Caco-2 (cell line): ENCODE measurements at regions not wholly inside any gene's neighbourhood (a gene's known extent, or its start where the extent isn't known, plus 50 kb on each side); places are given as distances from the start of the nearest gene placed in this dataset.

Experiments
- BruUV-seq: library from RNA; stranded (reverse); fragments of 400-500 nt; replicated peaks from 2 replicates; lab custom pipeline; 2021; lab: Mats Ljungman, UMichigan
- CTCF ChIA-PET: fragments of 300-600 bp; sonication (Branson Sonifier 250); formaldehyde crosslinking; loops from one replicate; lab custom pipeline; 2022; ENCODE audit warnings: antibody characterized with exemption; lab: Charles Lee
- POLR2A ChIA-PET: fragments of 300-600 bp; sonication (Branson Sonifier 250); formaldehyde crosslinking; loops from one replicate; lab custom pipeline; 2022; ENCODE audit warnings: antibody characterized with exemption; lab: Charles Lee
- DNase-seq, 2 experiments: peaks; one replicate each; pipeline versions ENCODE4 v3.0.0 to v3.0.0-alpha.2; 2020 to 2022
- H3K27me3 ChIP-seq: replicated peaks from 2 replicates; pipeline ENCODE4 v1.6.0; 2011; ENCODE audit warnings: low read length; ENCODE audit not compliant: control insufficient read depth, insufficient read depth
- H3K36me3 ChIP-seq: 2 replicates; pipeline ENCODE4 v1.5.1; 2011; ENCODE audit warnings: low read length; ENCODE audit not compliant: control insufficient read depth, insufficient read depth
- H3K4me1 ChIP-seq: fragments of 250-450 bp; sonication (Bioruptor Pico); 2 replicates; pipeline ENCODE4 v1.5.1; 2020; ENCODE audit warnings: mild to moderate bottlenecking
- H3K4me3 ChIP-seq: 2 replicates; pipeline ENCODE4 v1.5.1; 2011; ENCODE audit warnings: low read depth, mild to moderate bottlenecking, control low read depth, low read length
- H3K9me3 ChIP-seq: fragments of 250-450 bp; sonication (Bioruptor Pico); 2 replicates; pipeline ENCODE4 v1.5.1; 2020; ENCODE audit warnings: mild to moderate bottlenecking, moderate library complexity
- H3K27ac Mint-ChIP-seq: one replicate; pipeline ENCODE4 v1.8.0; 2022; ENCODE audit warnings: mixed read lengths; ENCODE audit not compliant: unreplicated experiment
- H3K27me3 Mint-ChIP-seq: one replicate; pipeline ENCODE4 v1.8.0; 2022; ENCODE audit warnings: mixed read lengths; ENCODE audit not compliant: insufficient read depth, unreplicated experiment
- H3K36me3 Mint-ChIP-seq: one replicate; pipeline ENCODE4 v1.8.0; 2022; ENCODE audit warnings: mild to moderate bottlenecking, mixed read lengths; ENCODE audit not compliant: insufficient read depth, unreplicated experiment
- H3K4me1 Mint-ChIP-seq: one replicate; pipeline ENCODE4 v1.8.0; 2022; ENCODE audit warnings: low read depth, mixed read lengths; ENCODE audit not compliant: unreplicated experiment
- H3K4me3 Mint-ChIP-seq: one replicate; pipeline ENCODE4 v1.8.0; 2022; ENCODE audit warnings: mild to moderate bottlenecking, moderate library complexity, mixed read lengths; ENCODE audit not compliant: unreplicated experiment
- H3K9me3 Mint-ChIP-seq: one replicate; pipeline ENCODE4 v1.8.0; 2022; ENCODE audit warnings: mixed read lengths; ENCODE audit not compliant: unreplicated experiment
- intact Hi-C: fragments of 100-400 bp; cut with micrococcal nuclease; formaldehyde crosslinking; loops from one replicate; pipeline ENCODE4 v1.10.0; 2022; ENCODE audit not compliant: unreplicated experiment
- TF ChIP-seq, protein P1 (sequence below), 2 experiments: fragments of 200-600 bp in 1 of 2; IDR thresholded peaks; 1 replicate in 1 of 2; 2 replicates in 1 of 2; pipeline versions ENCODE4 v1.5.1 to v1.8.0; 2011 to 2022; ENCODE audit warnings: antibody characterized with exemption in 1 of 2, control low read depth in 1 of 2, inconsistent platforms in 1 of 2, low read depth in 1 of 2, low read length in 1 of 2, mild to moderate bottlenecking in 1 of 2, moderate library complexity in 1 of 2; ENCODE audit not compliant: insufficient read depth in 1 of 2, severe bottlenecking in 1 of 2, unreplicated experiment in 1 of 2

DNA sequence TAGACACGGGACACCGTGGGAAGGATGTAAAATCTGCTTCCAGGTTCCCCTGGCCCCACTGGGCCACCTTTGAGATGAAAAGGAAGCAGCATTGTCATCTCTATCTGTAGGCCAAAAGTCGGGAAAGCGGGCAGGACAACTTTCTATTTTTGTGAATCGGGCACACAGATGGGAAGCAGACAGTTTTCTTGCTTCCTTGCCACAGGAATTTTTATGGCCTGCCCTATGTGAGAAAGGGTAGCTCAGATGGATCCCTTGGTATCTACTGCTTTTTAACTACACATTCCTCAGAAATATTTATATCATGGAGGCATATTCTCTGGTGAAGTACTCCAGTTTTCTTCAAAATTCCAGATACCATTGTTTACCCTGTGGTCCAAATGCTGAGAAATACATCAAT, 735.5 kb downstream of the CBLN2 start:
- no peak overlapping the region for H3K4me3 Mint-ChIP-seq
- H3K9me3 ChIP-seq, result no peaks in the 10 kb centered on the region
- no peaks in the 10 kb centered on the region for H3K4me1 Mint-ChIP-seq
- CTCF ChIA-PET, result no interaction called here
- H3K4me3 ChIP-seq, result no peak overlapping the region
- TF ChIP-seq, protein P1, sequence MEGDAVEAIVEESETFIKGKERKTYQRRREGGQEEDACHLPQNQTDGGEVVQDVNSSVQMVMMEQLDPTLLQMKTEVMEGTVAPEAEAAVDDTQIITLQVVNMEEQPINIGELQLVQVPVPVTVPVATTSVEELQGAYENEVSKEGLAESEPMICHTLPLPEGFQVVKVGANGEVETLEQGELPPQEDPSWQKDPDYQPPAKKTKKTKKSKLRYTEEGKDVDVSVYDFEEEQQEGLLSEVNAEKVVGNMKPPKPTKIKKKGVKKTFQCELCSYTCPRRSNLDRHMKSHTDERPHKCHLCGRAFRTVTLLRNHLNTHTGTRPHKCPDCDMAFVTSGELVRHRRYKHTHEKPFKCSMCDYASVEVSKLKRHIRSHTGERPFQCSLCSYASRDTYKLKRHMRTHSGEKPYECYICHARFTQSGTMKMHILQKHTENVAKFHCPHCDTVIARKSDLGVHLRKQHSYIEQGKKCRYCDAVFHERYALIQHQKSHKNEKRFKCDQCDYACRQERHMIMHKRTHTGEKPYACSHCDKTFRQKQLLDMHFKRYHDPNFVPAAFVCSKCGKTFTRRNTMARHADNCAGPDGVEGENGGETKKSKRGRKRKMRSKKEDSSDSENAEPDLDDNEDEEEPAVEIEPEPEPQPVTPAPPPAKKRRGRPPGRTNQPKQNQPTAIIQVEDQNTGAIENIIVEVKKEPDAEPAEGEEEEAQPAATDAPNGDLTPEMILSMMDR (IDR thresholded peaks at IDR 0.05; ENCODE audit: insufficient read depth in 1 of 2, low read depth in 1 of 2, low read length in 1 of 2, severe bottlenecking in 1 of 2, unreplicated experiment in 1 of 2), result no peak
- no peaks in the 10 kb centered on the region for H3K27me3 Mint-ChIP-seq
- no peaks in the 10 kb centered on the region for H3K9me3 Mint-ChIP-seq
- DNase-seq, result no peak
- intact Hi-C loops, result no loop called here
- no peak overlapping the region for H3K27ac Mint-ChIP-seq
- no peaks in the 10 kb centered on the region for H3K27me3 ChIP-seq
- H3K36me3 ChIP-seq, result no peaks in the 10 kb centered on the region
- H3K4me1 ChIP-seq, result no peaks in the 10 kb centered on the region
- POLR2A ChIA-PET, result no interaction called here
- no peaks in the 10 kb centered on the region for H3K36me3 Mint-ChIP-seq
- no TSS peak for BruUV-seq

DNA sequence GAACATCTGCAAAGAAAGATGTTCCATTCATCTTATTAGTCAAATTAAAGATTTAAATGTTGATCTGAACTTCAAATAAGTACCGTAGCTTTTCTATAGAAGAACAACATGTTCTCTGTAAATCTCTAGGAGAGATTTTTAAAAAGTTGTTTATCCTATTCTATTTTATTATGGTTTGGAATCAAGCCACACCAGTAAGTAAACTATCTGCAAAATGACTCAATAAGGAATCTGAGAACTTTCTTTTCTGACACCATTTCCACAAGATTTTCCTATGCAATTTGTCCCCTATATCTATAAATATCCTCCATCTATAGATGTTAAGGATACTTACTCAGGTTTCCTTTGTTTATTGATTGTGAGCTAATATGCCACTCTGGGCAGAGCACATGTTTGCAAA, 736.6 kb downstream of the CBLN2 start:
- H3K36me3 ChIP-seq, result no peaks in the 10 kb centered on the region
- DNase-seq, result no peak
- CTCF ChIA-PET, result no interaction called here
- no peaks in the 10 kb centered on the region for H3K36me3 Mint-ChIP-seq
- no peaks in the 10 kb centered on the region for H3K9me3 ChIP-seq
- no peak overlapping the region for H3K4me3 Mint-ChIP-seq
- H3K27ac Mint-ChIP-seq, result no peak overlapping the region
- H3K4me1 ChIP-seq, result no peaks in the 10 kb centered on the region
- no peak overlapping the region for H3K4me3 ChIP-seq
- no peaks in the 10 kb centered on the region for H3K4me1 Mint-ChIP-seq
- H3K27me3 ChIP-seq, result no peaks in the 10 kb centered on the region
- TF ChIP-seq, protein P1 (IDR thresholded peaks at IDR 0.05; ENCODE audit: insufficient read depth in 1 of 2, low read depth in 1 of 2, low read length in 1 of 2, severe bottlenecking in 1 of 2, unreplicated experiment in 1 of 2), result no peak
- POLR2A ChIA-PET, result no interaction called here
- intact Hi-C loops, result no loop called here
- no TSS peak for BruUV-seq
- H3K9me3 Mint-ChIP-seq, result no peaks in the 10 kb centered on the region
- H3K27me3 Mint-ChIP-seq, result no peaks in the 10 kb centered on the region

DNA sequence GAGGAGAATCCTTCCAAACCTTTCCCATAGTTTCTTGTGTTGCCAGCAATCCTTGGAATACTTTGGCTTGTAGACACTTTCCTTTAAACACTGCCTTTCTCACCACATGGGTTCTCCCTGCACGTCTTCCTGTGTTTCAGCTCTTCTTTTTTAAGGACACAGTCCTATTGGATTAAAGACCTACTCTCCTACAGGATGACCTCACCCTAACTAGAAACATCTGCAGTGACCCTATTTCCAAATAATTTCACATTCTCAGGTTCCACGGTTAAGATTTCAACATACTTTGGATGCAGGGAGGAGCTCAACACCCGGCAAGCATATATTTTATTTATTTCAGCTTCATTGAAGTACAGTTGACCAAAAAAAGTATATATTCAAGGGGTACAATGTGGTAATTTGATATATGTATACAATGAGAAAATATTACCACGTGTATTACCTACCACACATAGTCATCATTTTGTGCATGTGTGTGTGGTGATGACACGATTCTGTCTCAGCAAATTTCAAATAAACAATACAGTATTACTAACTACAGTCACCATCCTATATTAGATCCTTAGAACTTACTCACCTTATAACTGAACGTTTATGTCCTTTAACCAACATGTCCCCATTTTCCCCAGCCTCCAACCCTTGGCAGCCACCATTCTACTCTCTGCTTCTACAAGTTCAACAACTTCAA, 745.0 kb downstream of the CBLN2 start:
- CTCF ChIA-PET, result no interaction called here

More for the DNA sequence above, 745.0 kb downstream of the CBLN2 start:
- H3K27ac Mint-ChIP-seq, result no peak overlapping the region
- no peaks in the 10 kb centered on the region for H3K36me3 ChIP-seq
- H3K4me3 ChIP-seq, result no peak overlapping the region
- H3K9me3 ChIP-seq, result no peaks in the 10 kb centered on the region
- no peaks in the 10 kb centered on the region for H3K36me3 Mint-ChIP-seq
- H3K9me3 Mint-ChIP-seq, result no peaks in the 10 kb centered on the region
- TF ChIP-seq, protein P1 (IDR thresholded peaks at IDR 0.05; ENCODE audit: insufficient read depth in 1 of 2, low read depth in 1 of 2, low read length in 1 of 2, severe bottlenecking in 1 of 2, unreplicated experiment in 1 of 2), result no peak
- intact Hi-C loops, result no loop called here
- no peaks in the 10 kb centered on the region for H3K4me1 Mint-ChIP-seq
- DNase-seq, result no peak
- H3K4me3 Mint-ChIP-seq, result no peak overlapping the region
- no peaks in the 10 kb centered on the region for H3K27me3 Mint-ChIP-seq
- H3K4me1 ChIP-seq, result no peaks in the 10 kb centered on the region
- POLR2A ChIA-PET, result no interaction called here
- BruUV-seq, result no TSS peak
- no peaks in the 10 kb centered on the region for H3K27me3 ChIP-seq
